Left colon (tissue), 2 donors: ENCODE measurements at regions not wholly inside any gene's neighbourhood (a gene's known extent, or its start where the extent isn't known, plus 50 kb on each side); places are given as distances from the start of the nearest gene placed in this dataset.
"Not testable (repeated sequence)": the region's sequence is repeated elsewhere in the genome, so short reads cannot be mapped to it uniquely, and the experiment has no call there.

ENCODE experiments used
- ATAC-seq: fragments of 200-7000 bp; cut with Tn5 transposase; one replicate; pipeline ENCODE4 v1.9.1; 2020; ENCODE audit warnings: mild to moderate bottlenecking, moderate library complexity
- DNase-seq, 2 donors: peaks; one replicate each; pipeline ENCODE4 v3.0.0-alpha.2; 2020
- intact Hi-C, 2 donors: fragments of 100-400 bp; cut with DNase I in 1 of 2; cut with micrococcal nuclease in 1 of 2; formaldehyde crosslinking; loops; one replicate each; pipeline versions ENCODE4 v1.11.2 to v1.14.0; 2022; cut with DNase I, micrococcal nuclease
- donor health status: DM: no; HTN: no; CAD: no.
- donor health status: DM: yes; HTN: yes; CAD: no.

DNA sequence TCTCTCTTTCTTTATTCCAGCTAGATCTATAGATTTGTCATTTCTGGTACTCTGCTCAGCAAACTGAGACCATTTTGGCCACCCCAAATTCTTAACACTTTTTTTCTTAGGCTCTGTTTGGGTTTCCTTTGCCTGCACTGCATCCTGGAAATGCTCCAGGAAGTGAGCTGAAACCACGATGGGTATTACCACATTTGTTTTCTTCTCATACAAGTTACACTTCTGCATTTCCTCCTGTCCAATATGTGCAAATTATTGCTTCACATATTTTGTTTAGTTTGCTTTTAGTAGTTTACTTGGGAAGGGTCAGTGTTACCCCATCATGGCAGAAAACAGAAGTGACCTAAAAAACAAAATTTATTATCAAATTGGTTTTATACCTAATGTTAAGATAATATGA is 498.6 kb upstream of the GRIN3A start:
- intact Hi-C loops: no loop called here
- no peak for DNase-seq
- ATAC-seq: no peak

DNA sequence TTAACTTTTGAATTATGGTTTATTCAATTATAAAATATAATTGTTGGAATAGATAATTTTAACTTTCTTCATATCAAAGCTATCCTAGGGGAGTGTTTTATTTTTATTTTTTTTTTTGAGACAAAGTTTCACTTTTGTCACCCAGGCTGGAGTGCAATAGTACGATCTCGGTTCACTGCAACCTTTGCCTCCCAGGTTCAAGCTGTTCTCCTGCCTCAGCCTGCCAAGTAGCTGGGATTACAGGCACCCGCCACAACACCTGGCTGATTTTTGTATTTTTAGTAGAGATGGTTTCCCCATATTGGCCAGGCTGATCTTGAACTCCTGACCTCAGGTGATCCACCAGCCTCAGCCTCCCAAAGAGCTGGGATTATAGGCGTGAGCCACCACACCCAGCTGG is 489.0 kb upstream of the GRIN3A start:
- DNase-seq, ATAC-seq, intact Hi-C loops: not testable (repeated sequence)

- intact Hi-C loops: no loop called here
- no peak for DNase-seq
- ATAC-seq: no peak
Observed at GRCh38 chr9:102225841-102226441, 487.5 kb upstream of the GRIN3A start.

- intact Hi-C loops, ATAC-seq: not testable (repeated sequence)
- peak; percentile 33 to 67 for DNase-seq
Observed at GRCh38 chr9:102223320-102224136, 485.1 kb upstream of the GRIN3A start.

GRCh38 chr9:102209176-102209575 is 470.7 kb upstream of the GRIN3A start:
- DNase-seq: no peak
- intact Hi-C loops: no loop called here
- no peak for ATAC-seq

DNA sequence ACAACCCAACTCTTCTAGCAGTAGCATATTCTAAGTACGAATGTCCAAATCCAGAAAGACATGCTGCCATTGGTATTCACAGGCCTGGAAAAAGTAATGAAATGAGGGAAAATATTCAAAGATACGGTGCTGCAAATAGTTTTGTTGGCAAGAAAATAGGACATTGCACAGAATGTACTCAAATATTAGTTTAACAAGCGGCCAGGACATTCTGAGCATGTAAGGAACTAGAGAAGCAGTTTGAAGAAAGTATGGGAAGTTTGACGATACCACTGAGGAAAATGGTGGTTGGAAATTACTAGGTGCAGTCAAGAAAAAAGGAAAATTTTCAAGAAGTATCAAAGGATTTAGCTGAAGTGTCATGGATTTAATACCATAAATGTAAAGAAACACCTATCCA is 468.0 kb upstream of the GRIN3A start:
- intact Hi-C loops: no loop called here
- DNase-seq (no peak), ATAC-seq (no peak)

DNA sequence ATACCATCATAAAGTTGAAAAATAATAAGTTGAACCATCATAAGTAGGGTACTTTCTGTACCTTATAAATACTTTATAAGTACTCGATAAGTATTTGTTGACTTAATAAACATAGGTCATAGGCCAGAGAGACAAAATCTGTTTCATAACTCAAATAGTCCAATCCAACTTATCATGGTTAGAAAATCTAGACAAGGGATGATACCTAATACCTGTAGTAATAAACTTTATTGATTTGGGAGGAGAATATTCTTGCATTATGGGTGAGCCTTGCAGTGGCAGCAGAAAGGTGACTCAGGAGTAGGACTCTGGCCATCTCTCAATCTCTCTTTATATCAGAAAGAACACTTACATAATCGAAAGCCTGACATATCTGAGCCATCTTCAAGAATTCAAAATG is 466.8 kb upstream of the GRIN3A start:
- intact Hi-C loops: no loop called here
- ATAC-seq (no peak), DNase-seq (no peak)

- DNase-seq: no peak
- no peak for ATAC-seq
- intact Hi-C loops: no loop called here
Observed at GRCh38 chr9:102202126-102202525, 463.7 kb upstream of the GRIN3A start.

GRCh38 chr9:102185962-102186361 is 447.5 kb upstream of the GRIN3A start:
- DNase-seq (no peak), ATAC-seq (no peak)
- intact Hi-C loops: loop anchor here in 1 of 2 donors (10.0 kb wide), 1 partner anchor 959 kb away; no protein-coding TSS in a partner anchor

DNA sequence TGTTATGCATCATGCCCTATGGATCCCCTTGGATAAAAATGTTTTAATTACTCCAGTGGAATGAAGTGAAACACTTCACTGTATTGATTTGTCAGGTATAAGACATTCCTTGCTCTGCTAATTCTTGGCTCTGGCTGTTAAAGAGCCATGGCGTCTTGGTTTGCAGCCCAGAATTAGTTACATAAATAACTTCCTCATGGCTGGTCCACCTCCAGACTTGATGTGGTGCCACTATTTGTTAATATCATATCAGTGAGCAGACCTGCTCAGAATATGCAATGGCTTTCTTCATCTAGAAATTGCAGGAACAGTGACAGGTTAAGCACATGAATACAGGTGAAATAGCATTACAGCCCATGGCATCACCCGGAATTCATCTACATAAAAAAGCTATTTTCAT is 446.9 kb upstream of the GRIN3A start:
- DNase-seq: no peak
- intact Hi-C loops: loop anchor here in 1 of 2 donors (10.0 kb wide), 1 partner anchor 959 kb away; no protein-coding TSS in a partner anchor
- no peak for ATAC-seq

- DNase-seq: no peak
- ATAC-seq: no peak
- intact Hi-C loops: no loop called here
Observed at GRCh38 chr9:102178811-102179210, 440.4 kb upstream of the GRIN3A start.

DNA sequence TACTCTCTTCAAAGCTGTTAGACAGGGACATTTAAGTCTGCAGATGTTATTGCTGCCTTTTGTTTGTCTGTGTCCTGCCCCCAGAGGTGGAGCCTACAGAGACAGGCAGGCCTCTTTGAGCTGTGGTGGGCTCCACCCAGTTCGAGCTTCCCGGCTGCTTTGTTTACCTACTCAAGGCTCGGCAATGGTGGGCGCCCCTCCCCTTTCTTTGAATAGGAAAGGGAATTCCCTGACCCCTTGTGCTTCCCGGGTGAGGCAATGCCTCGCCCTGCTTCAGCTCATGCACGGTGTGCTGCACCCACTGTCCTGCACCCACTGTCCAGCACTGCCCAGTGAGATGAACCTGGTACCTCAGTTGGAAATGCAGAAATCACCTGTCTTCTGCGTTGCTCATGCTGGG is 435.8 kb upstream of the GRIN3A start:
- DNase-seq, intact Hi-C loops, ATAC-seq: not testable (repeated sequence)

DNA sequence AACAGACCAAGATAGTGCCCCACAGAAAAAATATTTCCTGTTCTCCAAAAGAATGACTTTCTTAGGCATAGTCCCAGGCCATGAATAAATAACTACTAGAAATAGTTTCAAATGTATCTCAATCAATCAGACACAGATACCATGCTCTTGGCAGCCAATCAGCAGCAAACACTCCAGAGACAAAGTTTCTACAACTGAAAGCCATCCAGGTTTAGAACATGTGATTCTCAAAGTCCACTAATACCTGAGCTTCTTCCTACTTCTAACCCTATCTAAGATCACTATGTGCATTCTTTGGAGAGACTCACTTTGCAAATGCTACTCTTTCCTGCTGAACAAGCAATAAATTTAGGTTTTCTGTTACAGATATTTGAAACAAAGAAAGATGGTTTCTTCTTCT is 425.8 kb upstream of the GRIN3A start:
- intact Hi-C loops: no loop called here
- DNase-seq (no peak), ATAC-seq (no peak)

DNA sequence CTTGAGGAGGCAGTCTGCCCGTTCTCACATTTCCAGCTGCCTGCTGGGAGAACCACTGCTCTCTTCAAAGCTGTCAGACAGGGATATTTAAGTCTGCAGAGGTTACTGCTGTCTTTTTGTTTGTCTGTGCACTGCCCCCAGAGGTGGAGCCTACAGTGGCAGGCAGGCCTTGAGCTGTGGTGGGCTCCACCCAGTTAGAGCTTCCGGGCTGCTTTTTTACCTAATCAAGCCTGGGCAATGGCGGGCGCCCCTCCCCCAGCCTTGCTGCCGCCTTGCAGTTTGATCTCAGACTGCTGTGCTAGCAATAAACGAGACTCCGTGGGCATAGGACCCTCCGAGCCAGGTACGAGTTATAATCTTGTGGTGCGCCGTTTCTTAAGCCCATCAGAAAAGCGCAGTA is 414.6 kb upstream of the GRIN3A start:
- intact Hi-C loops, ATAC-seq, DNase-seq: not testable (repeated sequence)

- intact Hi-C loops: no loop called here
- no peak for DNase-seq
- no peak for ATAC-seq
Observed at GRCh38 chr9:102135768-102136167, 397.3 kb upstream of the GRIN3A start.

GRCh38 chr9:102124465-102124864 is 386.0 kb upstream of the GRIN3A start:
- no peak for ATAC-seq
- no peak for DNase-seq
- intact Hi-C loops: no loop called here

DNA sequence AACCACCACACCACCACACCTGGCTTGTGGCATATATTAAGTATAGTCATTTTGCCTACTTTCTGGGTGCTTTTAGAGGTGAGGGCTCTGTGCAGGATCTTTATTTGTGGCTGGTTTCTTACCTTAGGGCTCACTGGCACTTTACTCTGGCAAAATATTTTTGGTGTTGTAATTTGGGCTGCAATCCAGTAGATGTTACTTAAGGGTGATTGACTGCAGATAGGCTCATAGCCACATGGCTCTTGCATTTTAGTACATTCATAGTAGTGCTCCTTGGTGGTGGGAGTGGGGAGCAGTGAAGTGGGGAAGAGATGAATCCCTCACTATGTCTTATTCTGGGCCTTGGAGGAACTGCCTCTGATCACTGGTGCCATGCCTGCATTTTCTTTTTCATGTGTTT is 376.1 kb upstream of the GRIN3A start:
- ATAC-seq (no peak), DNase-seq (no peak)
- intact Hi-C loops: no loop called here

DNA sequence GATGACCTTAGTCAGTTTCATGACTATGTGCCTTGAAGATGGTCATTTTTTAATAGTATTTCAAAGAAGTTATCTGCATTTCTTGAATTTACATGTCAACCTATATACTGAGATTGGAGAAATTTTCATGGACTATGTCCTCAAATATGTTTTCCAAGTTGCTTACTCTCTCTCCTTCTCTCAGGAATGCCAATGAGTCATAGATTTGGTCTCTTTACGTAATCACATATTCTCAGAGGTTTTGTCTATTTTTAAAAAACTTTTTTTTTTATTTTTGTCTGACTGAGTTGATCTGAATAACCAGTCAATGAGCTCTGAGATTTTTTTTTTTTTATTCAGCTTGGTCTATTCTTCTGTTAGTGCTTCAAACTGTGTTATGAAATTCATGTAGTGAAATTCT is 374.7 kb upstream of the GRIN3A start:
- no peak for DNase-seq
- intact Hi-C loops: no loop called here
- no peak for ATAC-seq

GRCh38 chr9:102106439-102106838 is 368.0 kb upstream of the GRIN3A start:
- intact Hi-C loops: no loop called here
- no peak for ATAC-seq
- no peak for DNase-seq

DNA sequence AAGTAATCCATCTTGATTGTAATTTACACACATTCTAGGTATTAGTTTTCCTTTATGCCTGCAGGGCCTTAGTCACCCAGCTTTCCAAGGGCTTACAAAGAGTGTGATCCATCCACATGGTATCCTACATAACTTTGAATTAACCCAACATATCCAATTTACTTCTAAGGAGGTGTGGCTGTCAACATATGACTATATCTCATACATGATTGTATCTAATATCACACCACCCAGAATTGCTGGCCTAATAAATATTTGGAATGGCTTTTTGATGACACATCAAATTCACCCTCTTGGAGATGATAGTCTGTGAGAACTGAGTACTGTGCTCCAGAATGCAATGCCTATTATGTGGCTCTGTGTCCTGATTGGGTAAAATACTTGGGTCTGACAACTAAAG is 363.3 kb upstream of the GRIN3A start:
- DNase-seq (no peak), ATAC-seq (no peak)
- intact Hi-C loops: no loop called here

DNA sequence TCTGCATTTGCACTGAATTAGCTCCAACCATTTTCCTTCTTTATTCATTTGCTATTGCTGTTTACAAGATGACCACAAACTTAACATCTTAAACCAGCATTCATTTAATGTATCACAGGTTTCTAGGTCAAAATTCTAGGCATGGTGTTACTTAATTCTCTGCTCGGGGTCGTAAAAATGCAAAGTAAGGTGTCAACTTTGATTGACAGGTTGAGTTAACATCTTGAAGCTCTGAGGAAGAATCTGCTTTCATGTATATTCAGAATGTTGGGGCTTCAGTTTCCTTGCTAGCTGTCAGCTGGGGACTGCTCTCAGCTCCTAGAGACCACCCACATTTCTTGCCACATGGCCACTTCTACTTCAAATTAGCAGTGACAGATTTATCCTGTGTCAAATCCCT is 348.7 kb upstream of the GRIN3A start:
- ATAC-seq (no peak), DNase-seq (no peak)
- intact Hi-C loops: no loop called here
